Liver (tissue), 8 donors: ENCODE measurements at regions not wholly inside any gene's neighbourhood (a gene's known extent, or its start where the extent isn't known, plus 50 kb on each side); places are given as distances from the start of the nearest gene placed in this dataset.

Experiments used
- DNase-seq: peaks from one replicate; pipeline ENCODE4 v3.0.0-alpha.2; 2017; ENCODE audit warnings: low spot score
- H3K27ac ChIP-seq, 2 donors: one replicate each; pipeline ENCODE4 v1.7.0; 2013; ENCODE audit warnings: inconsistent platforms in 2 of 2, low read length in 2 of 2, control low read depth in 1 of 2, low read depth in 1 of 2, mild to moderate bottlenecking in 1 of 2
- H3K27me3 ChIP-seq, 4 donors: one replicate each; pipeline versions ENCODE4 v1.6.1 to v1.7.0; 2013; ENCODE audit warnings: low read length in 3 of 4, inconsistent platforms in 1 of 4, mild to moderate bottlenecking in 1 of 4, moderate library complexity in 1 of 4; ENCODE audit not compliant: control insufficient read depth in 4 of 4, insufficient read depth in 4 of 4
- H3K36me3 ChIP-seq, 4 donors: one replicate each; pipeline versions ENCODE4 v1.6.1 to v1.7.0; 2013; ENCODE audit warnings: low read length in 3 of 4, mild to moderate bottlenecking in 3 of 4, low read depth in 1 of 4, moderate library complexity in 1 of 4; ENCODE audit not compliant: control insufficient read depth in 4 of 4, insufficient read depth in 3 of 4
- H3K4me1 ChIP-seq, 4 donors: one replicate each; pipeline versions ENCODE4 v1.6.1 to v1.7.0; 2013; ENCODE audit warnings: low read length in 3 of 4, mild to moderate bottlenecking in 3 of 4, moderate library complexity in 1 of 4; ENCODE audit not compliant: control insufficient read depth in 4 of 4, insufficient read depth in 4 of 4
- H3K4me3 ChIP-seq, 3 donors: one replicate each; pipeline versions ENCODE4 v1.6.1 to v1.7.0; 2013; ENCODE audit warnings: low read length in 3 of 3, control low read depth in 1 of 3, low read depth in 1 of 3, mild to moderate bottlenecking in 1 of 3
- H3K9ac ChIP-seq, 2 donors: one replicate each; pipeline ENCODE4 v1.7.0; 2013; ENCODE audit warnings: low read length in 2 of 2, mild to moderate bottlenecking in 2 of 2, moderate library complexity in 2 of 2, control low read depth in 1 of 2, low read depth in 1 of 2
- H3K9me3 ChIP-seq, 4 donors: one replicate each; pipeline versions ENCODE4 v1.6.1 to v1.7.0; 2013; ENCODE audit warnings: low read length in 3 of 4; ENCODE audit not compliant: control insufficient read depth in 4 of 4
- CTCF ChIP-seq: fragments of 150-350 bp; IDR thresholded peaks from 2 replicates; pipeline ENCODE4 v1.5.1; 2017; ENCODE audit warnings: improper control_type of control experiment, low read depth, low read length; ENCODE audit not compliant: missing input control
- EGR1 ChIP-seq, 2 donors: IDR thresholded peaks; 2 replicates each; pipeline ENCODE4 v1.6.1; 2016 to 2018; ENCODE audit warnings: antibody characterized with exemption in 2 of 2, low read depth in 2 of 2
- FOXA1 ChIP-seq: IDR thresholded peaks from 2 replicates; pipeline ENCODE4 v1.6.1; 2016; ENCODE audit warnings: antibody characterized with exemption
- FOXA2 ChIP-seq: IDR thresholded peaks from 2 replicates; pipeline ENCODE4 v1.6.1; 2016; ENCODE audit warnings: antibody characterized with exemption
- GABPA ChIP-seq, 2 donors: IDR thresholded peaks in 1 of 2; conservative IDR thresholded peaks in 1 of 2; 2 replicates each; pipeline ENCODE4 v1.6.1; 2016; ENCODE audit warnings: antibody characterized with exemption in 2 of 2, mild to moderate bottlenecking in 1 of 2, moderate library complexity in 1 of 2
- HNF4A ChIP-seq, 2 donors: conservative IDR thresholded peaks; 2 replicates each; pipeline ENCODE4 v1.6.1; 2016; ENCODE audit warnings: antibody characterized with exemption in 2 of 2, mild to moderate bottlenecking in 2 of 2
- HNF4G ChIP-seq: IDR thresholded peaks from 2 replicates; pipeline ENCODE4 v1.6.1; 2016; ENCODE audit warnings: antibody characterized with exemption
- JUND ChIP-seq, 2 donors: IDR thresholded peaks; 2 replicates each; pipeline ENCODE4 v1.6.1; 2016; ENCODE audit warnings: antibody characterized with exemption in 2 of 2
- NR2F2 ChIP-seq: IDR thresholded peaks from 2 replicates; pipeline ENCODE4 v1.6.1; 2016; ENCODE audit warnings: antibody characterized with exemption
- RAD21 ChIP-seq, 2 donors: IDR thresholded peaks; 2 replicates each; pipeline ENCODE4 v1.6.1; 2016; ENCODE audit warnings: antibody characterized with exemption in 2 of 2, mild to moderate bottlenecking in 2 of 2
- RXRA ChIP-seq, 2 donors: IDR thresholded peaks; 2 replicates each; pipeline ENCODE4 v1.6.1; 2017 to 2018; ENCODE audit warnings: antibody characterized with exemption in 2 of 2, mild to moderate bottlenecking in 1 of 2
- SP1 ChIP-seq: IDR thresholded peaks from 2 replicates; pipeline ENCODE4 v1.6.1; 2018; ENCODE audit warnings: antibody characterized with exemption, mild to moderate bottlenecking
- TAF1 ChIP-seq: conservative IDR thresholded peaks from 2 replicates; pipeline ENCODE4 v1.6.1; 2016; ENCODE audit warnings: antibody characterized with exemption, mild to moderate bottlenecking
- YY1 ChIP-seq: IDR thresholded peaks from 2 replicates; pipeline ENCODE4 v1.6.1; 2016; ENCODE audit warnings: antibody characterized with exemption, mild to moderate bottlenecking
- WGBS: extraction: QIAGEN DNeasy Blood & Tissue Kit; methylation state at CpG from one replicate; pipeline ENCODE4 v1.1.7; 2013; 5-methylcytosine and 5-hydroxymethylcytosine counted together
- TF ChIP-seq, protein P1 (sequence below): IDR thresholded peaks from 2 replicates; pipeline ENCODE4 v1.6.1; 2016; ENCODE audit warnings: antibody characterized with exemption
- TF ChIP-seq, protein P2 (sequence below): IDR thresholded peaks from 2 replicates; pipeline ENCODE4 v1.6.1; 2016; ENCODE audit warnings: antibody characterized with exemption, mild to moderate bottlenecking
- TF ChIP-seq, protein P3 (sequence below): IDR thresholded peaks from 2 replicates; pipeline ENCODE4 v1.6.1; 2016; ENCODE audit warnings: antibody characterized with exemption
- TF ChIP-seq, protein P4 (sequence below): IDR thresholded peaks from 2 replicates; pipeline ENCODE4 v1.6.1; 2016; ENCODE audit warnings: antibody characterized with exemption
- donor health status: healthy.
- donor health status: healthy.
- donor health status: healthy.
- donor health status: healthy.
- donor health status: healthy.

GRCh38 chr15:26178640-26179220 lies 315.6 kb upstream of the ATP10A start:
- Histone ChIP-seq H3K9ac (no peak overlapping the region), H3K27ac (no peak overlapping the region), H3K27me3 (peaks cover 0 to 2% (median 0%) of the 10 kb centered on the region in 4 donors), H3K4me3 (no peak overlapping the region), H3K4me1 (no peaks in the 10 kb centered on the region), H3K9me3 (no peaks in the 10 kb centered on the region), H3K36me3 (no peaks in the 10 kb centered on the region)
- TF ChIP-seq RXRA (IDR thresholded peaks at IDR 0.05) (no peak), HNF4A (conservative IDR thresholded peaks at IDR 0.05) (no peak), GABPA (IDR thresholded peaks at IDR 0.05 in 1 of 2, conservative IDR thresholded peaks at IDR 0.05 in 1 of 2) (no peak), FOXA1 (no peak), JUND (IDR thresholded peaks at IDR 0.05) (no peak), RAD21 (IDR thresholded peaks at IDR 0.05) (no peak), TAF1 (no peak), FOXA2 (no peak), CTCF (no peak), SP1 (no peak), NR2F2 (no peak), YY1 (no peak), HNF4G (no peak)
- TF ChIP-seq, protein P1, sequence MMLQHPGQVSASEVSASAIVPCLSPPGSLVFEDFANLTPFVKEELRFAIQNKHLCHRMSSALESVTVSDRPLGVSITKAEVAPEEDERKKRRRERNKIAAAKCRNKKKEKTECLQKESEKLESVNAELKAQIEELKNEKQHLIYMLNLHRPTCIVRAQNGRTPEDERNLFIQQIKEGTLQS: no peak
- TF ChIP-seq, protein P2, sequence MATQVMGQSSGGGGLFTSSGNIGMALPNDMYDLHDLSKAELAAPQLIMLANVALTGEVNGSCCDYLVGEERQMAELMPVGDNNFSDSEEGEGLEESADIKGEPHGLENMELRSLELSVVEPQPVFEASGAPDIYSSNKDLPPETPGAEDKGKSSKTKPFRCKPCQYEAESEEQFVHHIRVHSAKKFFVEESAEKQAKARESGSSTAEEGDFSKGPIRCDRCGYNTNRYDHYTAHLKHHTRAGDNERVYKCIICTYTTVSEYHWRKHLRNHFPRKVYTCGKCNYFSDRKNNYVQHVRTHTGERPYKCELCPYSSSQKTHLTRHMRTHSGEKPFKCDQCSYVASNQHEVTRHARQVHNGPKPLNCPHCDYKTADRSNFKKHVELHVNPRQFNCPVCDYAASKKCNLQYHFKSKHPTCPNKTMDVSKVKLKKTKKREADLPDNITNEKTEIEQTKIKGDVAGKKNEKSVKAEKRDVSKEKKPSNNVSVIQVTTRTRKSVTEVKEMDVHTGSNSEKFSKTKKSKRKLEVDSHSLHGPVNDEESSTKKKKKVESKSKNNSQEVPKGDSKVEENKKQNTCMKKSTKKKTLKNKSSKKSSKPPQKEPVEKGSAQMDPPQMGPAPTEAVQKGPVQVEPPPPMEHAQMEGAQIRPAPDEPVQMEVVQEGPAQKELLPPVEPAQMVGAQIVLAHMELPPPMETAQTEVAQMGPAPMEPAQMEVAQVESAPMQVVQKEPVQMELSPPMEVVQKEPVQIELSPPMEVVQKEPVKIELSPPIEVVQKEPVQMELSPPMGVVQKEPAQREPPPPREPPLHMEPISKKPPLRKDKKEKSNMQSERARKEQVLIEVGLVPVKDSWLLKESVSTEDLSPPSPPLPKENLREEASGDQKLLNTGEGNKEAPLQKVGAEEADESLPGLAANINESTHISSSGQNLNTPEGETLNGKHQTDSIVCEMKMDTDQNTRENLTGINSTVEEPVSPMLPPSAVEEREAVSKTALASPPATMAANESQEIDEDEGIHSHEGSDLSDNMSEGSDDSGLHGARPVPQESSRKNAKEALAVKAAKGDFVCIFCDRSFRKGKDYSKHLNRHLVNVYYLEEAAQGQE: no peak
- TF ChIP-seq, protein P3, sequence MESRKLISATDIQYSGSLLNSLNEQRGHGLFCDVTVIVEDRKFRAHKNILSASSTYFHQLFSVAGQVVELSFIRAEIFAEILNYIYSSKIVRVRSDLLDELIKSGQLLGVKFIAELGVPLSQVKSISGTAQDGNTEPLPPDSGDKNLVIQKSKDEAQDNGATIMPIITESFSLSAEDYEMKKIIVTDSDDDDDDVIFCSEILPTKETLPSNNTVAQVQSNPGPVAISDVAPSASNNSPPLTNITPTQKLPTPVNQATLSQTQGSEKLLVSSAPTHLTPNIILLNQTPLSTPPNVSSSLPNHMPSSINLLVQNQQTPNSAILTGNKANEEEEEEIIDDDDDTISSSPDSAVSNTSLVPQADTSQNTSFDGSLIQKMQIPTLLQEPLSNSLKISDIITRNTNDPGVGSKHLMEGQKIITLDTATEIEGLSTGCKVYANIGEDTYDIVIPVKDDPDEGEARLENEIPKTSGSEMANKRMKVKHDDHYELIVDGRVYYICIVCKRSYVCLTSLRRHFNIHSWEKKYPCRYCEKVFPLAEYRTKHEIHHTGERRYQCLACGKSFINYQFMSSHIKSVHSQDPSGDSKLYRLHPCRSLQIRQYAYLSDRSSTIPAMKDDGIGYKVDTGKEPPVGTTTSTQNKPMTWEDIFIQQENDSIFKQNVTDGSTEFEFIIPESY: no peak
- TF ChIP-seq, protein P4, sequence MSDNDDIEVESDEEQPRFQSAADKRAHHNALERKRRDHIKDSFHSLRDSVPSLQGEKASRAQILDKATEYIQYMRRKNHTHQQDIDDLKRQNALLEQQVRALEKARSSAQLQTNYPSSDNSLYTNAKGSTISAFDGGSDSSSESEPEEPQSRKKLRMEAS: no peak
- WGBS: 62% methylated on average over 19 of the region's 19 CpGs
- no peak for DNase-seq

DNA sequence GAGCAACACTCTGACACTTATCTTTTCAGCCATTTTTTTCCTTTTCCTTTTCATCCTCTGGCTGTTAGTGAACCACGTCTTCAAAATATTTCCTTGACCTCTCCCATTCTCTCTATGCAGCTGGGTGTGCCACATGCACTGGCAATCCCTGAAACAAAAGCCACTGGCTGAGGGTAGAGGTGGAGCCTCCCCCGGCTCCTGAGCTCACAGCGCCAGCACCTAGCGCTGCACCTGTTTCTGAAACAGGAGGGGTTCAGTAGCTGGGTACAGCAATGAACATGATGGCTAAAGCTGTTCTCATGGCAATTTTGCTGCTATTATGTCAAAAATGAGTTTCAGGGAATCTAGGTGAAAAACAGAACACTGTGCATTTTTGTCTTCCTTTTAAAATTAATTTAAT lies 314.7 kb upstream of the ATP10A start:
- H3K27ac ChIP-seq: no peak overlapping the region
- no peak overlapping the region for H3K9ac ChIP-seq
- WGBS: 77% methylated on average over 4 of the region's 4 CpGs
- no peaks in the 10 kb centered on the region for H3K36me3 ChIP-seq
- no peaks in the 10 kb centered on the region for H3K4me1 ChIP-seq
- H3K27me3 ChIP-seq: peaks cover 0 to 3% (median 0%) of the 10 kb centered on the region in 4 donors
- no peak for DNase-seq
- H3K4me3 ChIP-seq: no peak overlapping the region
- no peaks in the 10 kb centered on the region for H3K9me3 ChIP-seq
- TF ChIP-seq SP1 (no peak), GABPA (IDR thresholded peaks at IDR 0.05 in 1 of 2, conservative IDR thresholded peaks at IDR 0.05 in 1 of 2) (no peak), EGR1 (IDR thresholded peaks at IDR 0.05; ENCODE audit: low read depth in 2 of 2) (no peak), RXRA (IDR thresholded peaks at IDR 0.05) (no peak), RAD21 (IDR thresholded peaks at IDR 0.05) (no peak), TAF1 (no peak), HNF4G (no peak), FOXA1 (no peak), JUND (IDR thresholded peaks at IDR 0.05) (no peak), HNF4A (conservative IDR thresholded peaks at IDR 0.05) (no peak), NR2F2 (no peak)
- TF ChIP-seq, protein P2: no peak
- TF ChIP-seq, protein P1: no peak
